Keratinocyte (primary cell): ENCODE measurements at regions not wholly inside any gene's neighbourhood (a gene's known extent, or its start where the extent isn't known, plus 50 kb on each side); places are given as distances from the start of the nearest gene placed in this dataset.

Experiments
- DNase-seq: peaks from one replicate; pipeline ENCODE4 v3.0.0-alpha.2; 2011; ENCODE audit warnings: low read depth, missing footprints, low spot score
- FAIRE-seq: peaks from 2 replicates; lab custom pipeline; 2011; peaks lifted over from hg19 to GRCh38; lab: Jason Lieb, UNC
- H2AFZ ChIP-seq: 2 replicates; pipeline ENCODE4 v1.6.0; 2012; ENCODE audit warnings: low read length, control low read depth, inconsistent platforms; ENCODE audit not compliant: control insufficient read depth
- H3K27ac ChIP-seq: 2 replicates; pipeline ENCODE4 v1.5.1; 2011; ENCODE audit warnings: low read length; ENCODE audit not compliant: control insufficient read depth, insufficient read depth
- H3K27me3 ChIP-seq: 3 replicates; pipeline ENCODE4 v1.6.0; 2011; ENCODE audit warnings: low read length; ENCODE audit not compliant: control insufficient read depth, insufficient read depth; ENCODE audit errors: extremely low read depth
- H3K36me3 ChIP-seq, 2 experiments: 2 replicates in 1 of 2; 3 replicates in 1 of 2; pipeline ENCODE4 v1.5.1; 2011; ENCODE audit warnings: low read length in 2 of 2, mild to moderate bottlenecking in 1 of 2; ENCODE audit not compliant: control insufficient read depth in 2 of 2, insufficient read depth in 2 of 2; ENCODE audit errors: extremely low read depth in 1 of 2
- H3K4me1 ChIP-seq: 3 replicates; pipeline ENCODE4 v1.5.1; 2011; ENCODE audit warnings: low read length; ENCODE audit not compliant: control insufficient read depth, insufficient read depth; ENCODE audit errors: extremely low read depth
- H3K4me2 ChIP-seq: 3 replicates; pipeline ENCODE4 v1.6.0; 2011; ENCODE audit warnings: low read depth, low read length; ENCODE audit not compliant: control insufficient read depth, insufficient read depth; ENCODE audit errors: extremely low read depth
- H3K4me3 ChIP-seq, 3 experiments: fragments of 200-600 bp in 1 of 3; sonication (generic) in 1 of 3; 2 replicates in 2 of 3; 3 replicates in 1 of 3; pipeline ENCODE4 v1.5.1; 2011 to 2016; ENCODE audit warnings: low read length in 3 of 3, mild to moderate bottlenecking in 3 of 3, control low read depth in 2 of 3, inconsistent platforms in 1 of 3, low read depth in 1 of 3, mixed read lengths in 1 of 3, mixed run types in 1 of 3, moderate library complexity in 1 of 3; ENCODE audit not compliant: control insufficient read depth in 2 of 3, insufficient read depth in 2 of 3; ENCODE audit errors: extremely low read depth in 1 of 3
- H3K79me2 ChIP-seq: 2 replicates; pipeline ENCODE4 v1.6.0; 2012; ENCODE audit warnings: low read length; ENCODE audit not compliant: control insufficient read depth, insufficient read depth
- H3K9ac ChIP-seq: 3 replicates; pipeline ENCODE4 v1.6.0; 2011; ENCODE audit warnings: low read length; ENCODE audit not compliant: control insufficient read depth, insufficient read depth; ENCODE audit errors: extremely low read depth
- H3K9me1 ChIP-seq: 3 replicates; pipeline ENCODE4 v1.6.0; 2011; ENCODE audit warnings: low read length; ENCODE audit not compliant: control insufficient read depth, insufficient read depth; ENCODE audit errors: extremely low read depth
- H3K9me3 ChIP-seq: 2 replicates; pipeline ENCODE4 v1.5.1; 2012; ENCODE audit warnings: low read depth, low read length; ENCODE audit not compliant: control insufficient read depth
- H4K20me1 ChIP-seq: 3 replicates; pipeline ENCODE4 v1.6.0; 2011; ENCODE audit warnings: low read length; ENCODE audit not compliant: control insufficient read depth, insufficient read depth; ENCODE audit errors: extremely low read depth
- EZH2 ChIP-seq: IDR thresholded peaks from one replicate; pipeline ENCODE4 v1.6.1; 2012; ENCODE audit warnings: inconsistent platforms, mild to moderate bottlenecking, low read length, moderate library complexity
- dilution Hi-C: fragments of 300-500 bp; cut with MboI; formaldehyde crosslinking; loops from one replicate; pipeline ENCODE4 v1.7.0; 2020; ENCODE audit warnings: low sequenced_read_pairs; ENCODE audit not compliant: extremely low pct_ligation_motif_present
- TF ChIP-seq, protein P1 (sequence below), 3 experiments: IDR thresholded peaks in 1 of 3; conservative IDR thresholded peaks in 1 of 3; optimal IDR thresholded peaks in 1 of 3; 2 replicates in 2 of 3; 3 replicates in 1 of 3; pipeline versions ENCODE3 to v1.5.1; 2011; ENCODE audit warnings: low read length in 3 of 3, mild to moderate bottlenecking in 3 of 3, moderate library complexity in 2 of 3, control low read depth in 1 of 3, inconsistent platforms in 1 of 3; ENCODE audit not compliant: insufficient read depth in 2 of 3; ENCODE audit errors: extremely low read depth in 1 of 3

DNA sequence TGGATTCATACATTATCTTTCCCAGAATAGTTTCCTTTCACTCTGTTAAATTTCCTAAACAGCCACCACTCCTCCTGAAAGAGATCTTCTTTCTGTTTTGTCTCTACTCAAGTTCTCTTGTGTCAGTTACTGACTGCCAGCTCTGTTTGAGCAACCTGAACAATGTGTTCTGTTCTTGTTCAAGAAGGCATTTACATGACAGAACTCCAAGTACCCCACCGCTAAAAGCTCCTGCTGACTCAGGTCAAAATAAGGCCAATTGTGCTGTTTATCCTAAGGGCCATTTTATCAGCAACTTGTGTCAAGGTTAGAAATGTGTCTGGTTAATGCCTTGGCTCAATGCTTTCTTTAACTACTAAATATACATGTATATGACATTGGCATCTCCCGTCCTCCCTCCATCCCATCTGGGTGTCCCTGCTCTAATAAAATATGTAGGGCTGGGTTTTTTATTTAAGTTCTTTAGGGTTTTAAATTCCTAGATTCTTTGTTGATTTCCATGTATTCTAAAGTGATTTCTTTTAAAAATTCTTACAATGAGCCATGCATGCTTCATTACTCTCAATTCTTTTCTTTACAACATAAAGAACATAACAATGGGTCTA is 144.3 kb upstream of the PAQR3 start:
- no peak for FAIRE-seq
- no peaks in the 10 kb centered on the region for H3K36me3 ChIP-seq
- no peak for TF ChIP-seq EZH2
- TF ChIP-seq, protein P1, sequence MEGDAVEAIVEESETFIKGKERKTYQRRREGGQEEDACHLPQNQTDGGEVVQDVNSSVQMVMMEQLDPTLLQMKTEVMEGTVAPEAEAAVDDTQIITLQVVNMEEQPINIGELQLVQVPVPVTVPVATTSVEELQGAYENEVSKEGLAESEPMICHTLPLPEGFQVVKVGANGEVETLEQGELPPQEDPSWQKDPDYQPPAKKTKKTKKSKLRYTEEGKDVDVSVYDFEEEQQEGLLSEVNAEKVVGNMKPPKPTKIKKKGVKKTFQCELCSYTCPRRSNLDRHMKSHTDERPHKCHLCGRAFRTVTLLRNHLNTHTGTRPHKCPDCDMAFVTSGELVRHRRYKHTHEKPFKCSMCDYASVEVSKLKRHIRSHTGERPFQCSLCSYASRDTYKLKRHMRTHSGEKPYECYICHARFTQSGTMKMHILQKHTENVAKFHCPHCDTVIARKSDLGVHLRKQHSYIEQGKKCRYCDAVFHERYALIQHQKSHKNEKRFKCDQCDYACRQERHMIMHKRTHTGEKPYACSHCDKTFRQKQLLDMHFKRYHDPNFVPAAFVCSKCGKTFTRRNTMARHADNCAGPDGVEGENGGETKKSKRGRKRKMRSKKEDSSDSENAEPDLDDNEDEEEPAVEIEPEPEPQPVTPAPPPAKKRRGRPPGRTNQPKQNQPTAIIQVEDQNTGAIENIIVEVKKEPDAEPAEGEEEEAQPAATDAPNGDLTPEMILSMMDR (optimal IDR thresholded peaks at IDR 0.05 in 1 of 3, IDR thresholded peaks at IDR 0.05 in 1 of 3, conservative IDR thresholded peaks at IDR 0.05 in 1 of 3; ENCODE audit: extremely low read depth in 1 of 3, insufficient read depth in 2 of 3, low read length in 3 of 3): no peak
- H4K20me1 ChIP-seq: no peaks in the 10 kb centered on the region
- H3K4me2 ChIP-seq: no peak overlapping the region
- no peak overlapping the region for H3K9ac ChIP-seq
- H3K27me3 ChIP-seq: no peaks in the 10 kb centered on the region
- no peaks in the 10 kb centered on the region for H3K9me3 ChIP-seq
- no peak for DNase-seq
- H3K9me1 ChIP-seq: no peaks in the 10 kb centered on the region
- no peaks in the 10 kb centered on the region for H3K79me2 ChIP-seq
- H3K4me3 ChIP-seq: no peak overlapping the region
- dilution Hi-C loops: no loop called here
- no peak overlapping the region for H2AFZ ChIP-seq
- H3K4me1 ChIP-seq: no peaks in the 10 kb centered on the region
- no peak overlapping the region for H3K27ac ChIP-seq

DNA sequence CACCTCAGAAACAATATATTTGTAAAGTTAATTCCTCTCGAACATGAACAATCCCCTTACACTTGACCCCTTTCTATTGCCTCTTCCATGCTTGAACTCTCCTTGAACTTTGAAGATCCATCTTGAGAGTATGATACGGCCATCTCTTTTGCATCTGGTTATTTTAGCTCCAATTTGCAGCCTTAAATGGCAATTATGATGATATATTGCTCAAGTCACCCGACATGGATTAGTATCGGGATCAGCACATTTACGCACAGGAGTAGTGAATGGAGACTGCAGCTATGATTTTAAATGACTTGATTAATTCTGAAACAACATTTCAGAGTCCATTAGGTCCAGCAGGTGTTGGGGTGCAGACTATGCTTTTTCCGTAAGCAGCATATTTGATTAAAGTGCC is 143.8 kb upstream of the PAQR3 start:
- TF ChIP-seq, protein P1 (optimal IDR thresholded peaks at IDR 0.05 in 1 of 3, IDR thresholded peaks at IDR 0.05 in 1 of 3, conservative IDR thresholded peaks at IDR 0.05 in 1 of 3; ENCODE audit: extremely low read depth in 1 of 3, insufficient read depth in 2 of 3, low read length in 3 of 3): no peak
- FAIRE-seq (no peak), DNase-seq (no peak)
- no peaks in the 10 kb centered on the region for H3K79me2 ChIP-seq
- no peaks in the 10 kb centered on the region for H3K36me3 ChIP-seq
- H2AFZ ChIP-seq: no peak overlapping the region
- H3K9me3 ChIP-seq: no peaks in the 10 kb centered on the region
- H3K27ac ChIP-seq: no peak overlapping the region
- H3K4me3 ChIP-seq: no peak overlapping the region
- H3K4me1 ChIP-seq: no peaks in the 10 kb centered on the region
- H3K9me1 ChIP-seq: no peaks in the 10 kb centered on the region
- no peak overlapping the region for H3K4me2 ChIP-seq
- no peaks in the 10 kb centered on the region for H4K20me1 ChIP-seq
- H3K27me3 ChIP-seq: no peaks in the 10 kb centered on the region
- dilution Hi-C loops: no loop called here
- no peak overlapping the region for H3K9ac ChIP-seq
